GM12878 (cell line): ENCODE measurements at regions not wholly inside any gene's neighbourhood (a gene's known extent, or its start where the extent isn't known, plus 50 kb on each side); places are given as distances from the start of the nearest gene placed in this dataset.

ENCODE experiments used
- ATAC-seq: fragments of 200-7000 bp; cut with Tn5 transposase; 3 replicates; pipeline ENCODE4 v1.9.1; 2020; ENCODE audit warnings: mild to moderate bottlenecking, moderate library complexity
- BruUV-seq: library from RNA; stranded (reverse); fragments of 400-500 nt; replicated peaks from 2 replicates; lab custom pipeline; 2021; lab: Mats Ljungman, UMichigan
- CTCF ChIA-PET: fragments of 300-600 bp; sonication (Branson Sonifier 250); formaldehyde crosslinking; extraction: SDS; loops from one replicate; lab custom pipeline; 2021; ENCODE audit warnings: inconsistent platforms; lab: Yijun Ruan, JAX
- POLR2A ChIA-PET: fragments of 350-600 bp; formaldehyde crosslinking; extraction: SDS; loops from one replicate; lab custom pipeline; 2021; ENCODE audit warnings: inconsistent platforms; lab: Charles Lee
- RAD21 ChIA-PET: fragments of 300-600 bp; sonication (Branson Sonifier 250); formaldehyde crosslinking; loops from one replicate; lab custom pipeline; 2023; ENCODE audit warnings: antibody characterized with exemption; ENCODE audit not compliant: unreplicated experiment; lab: Charles Lee
- SMC1A ChIA-PET: fragments of 300-600 bp; sonication (Branson Sonifier 250); formaldehyde crosslinking; loops from one replicate; lab custom pipeline; 2023; ENCODE audit not compliant: unreplicated experiment, uncharacterized antibody; lab: Charles Lee
- DNase-seq: peaks from one replicate; pipeline ENCODE4 v3.0.0-alpha.2; 2011; ENCODE audit warnings: low read depth, low spot score
- FAIRE-seq: peaks from 3 replicates; lab custom pipeline; 2011; peaks lifted over from hg19 to GRCh38; lab: Jason Lieb, UNC
- H2AFZ ChIP-seq: 2 replicates; pipeline ENCODE4 v1.6.0; 2011; ENCODE audit warnings: low read depth, low read length, control low read depth; ENCODE audit not compliant: control insufficient read depth
- H3K27ac ChIP-seq: 2 replicates; pipeline ENCODE4 v1.5.1; 2011; ENCODE audit warnings: control low read depth; ENCODE audit not compliant: control insufficient read depth, insufficient read depth
- H3K27me3 ChIP-seq, 2 experiments: replicated peaks in 1 of 2; 2 replicates each; pipeline versions ENCODE4 v1.6.0 to v1.6.1; 2011; ENCODE audit warnings: low read length in 1 of 2; ENCODE audit not compliant: control insufficient read depth in 2 of 2, insufficient read depth in 2 of 2
- H3K36me3 ChIP-seq, 2 experiments: 2 replicates each; pipeline ENCODE4 v1.5.1; 2011; ENCODE audit warnings: low read length in 1 of 2; ENCODE audit not compliant: control insufficient read depth in 2 of 2, insufficient read depth in 2 of 2
- H3K4me1 ChIP-seq: 2 replicates; pipeline ENCODE4 v1.6.1; 2011; ENCODE audit warnings: mild to moderate bottlenecking, low read length, moderate library complexity, mixed read lengths; ENCODE audit not compliant: control insufficient read depth, insufficient read depth
- H3K4me2 ChIP-seq: 2 replicates; pipeline ENCODE4 v1.6.0; 2011; ENCODE audit warnings: control low read depth; ENCODE audit not compliant: control insufficient read depth, insufficient read depth
- H3K4me3 ChIP-seq: fragments of 200-600 bp; sonication (generic); 2 replicates; pipeline ENCODE4 v1.5.1; 2016
- H3K79me2 ChIP-seq: 2 replicates; pipeline ENCODE4 v1.6.0; 2011; ENCODE audit warnings: low read length; ENCODE audit not compliant: control insufficient read depth, insufficient read depth
- H3K9ac ChIP-seq: 2 replicates; pipeline ENCODE4 v1.8.0; 2011; ENCODE audit warnings: low read length, control low read depth, mixed read lengths; ENCODE audit not compliant: control insufficient read depth, insufficient read depth
- H3K9me3 ChIP-seq: replicated peaks from 3 replicates; pipeline ENCODE4 v1.5.1; 2011; ENCODE audit warnings: mild to moderate bottlenecking, low read length; ENCODE audit not compliant: control insufficient read depth, insufficient read depth
- H4K20me1 ChIP-seq: 2 replicates; pipeline ENCODE4 v1.6.0; 2011; ENCODE audit not compliant: control insufficient read depth, insufficient read depth
- ATF7 ChIP-seq: fragments of 450-650 bp; IDR thresholded peaks from 2 replicates; pipeline ENCODE4 v1.6.1; 2016; ENCODE audit warnings: low read depth, mild to moderate bottlenecking
- DPF2 ChIP-seq: fragments of 450-650 bp; IDR thresholded peaks from 2 replicates; pipeline ENCODE4 v1.6.1; 2017; ENCODE audit warnings: mild to moderate bottlenecking
- IKZF2 ChIP-seq, 2 experiments: fragments of 450-650 bp; IDR thresholded peaks; 2 replicates each; pipeline ENCODE4 v1.6.1; 2017; ENCODE audit warnings: mild to moderate bottlenecking in 2 of 2, moderate library complexity in 2 of 2
- KDM1A ChIP-seq: fragments of 200-600 bp; sonication (generic); IDR thresholded peaks from 2 replicates; pipeline ENCODE4 v1.6.1; 2016; ENCODE audit warnings: borderline replicate concordance
- LARP7 ChIP-seq: fragments of 450-650 bp; IDR thresholded peaks from 2 replicates; pipeline ENCODE4 v1.6.1; 2017; ENCODE audit warnings: mild to moderate bottlenecking
- MTA2 ChIP-seq: fragments of 450-650 bp; IDR thresholded peaks from 2 replicates; pipeline ENCODE4 v1.6.1; 2016; ENCODE audit warnings: low read depth, mild to moderate bottlenecking, moderate library complexity
- SIX5 ChIP-seq: IDR thresholded peaks from 2 replicates; pipeline ENCODE4 v1.6.1; 2011; ENCODE audit warnings: mild to moderate bottlenecking, low read depth, low read length, moderate library complexity; ENCODE audit not compliant: severe bottlenecking
- SMAD5 ChIP-seq: IDR thresholded peaks from 2 replicates; pipeline ENCODE4 v1.6.1; 2016; ENCODE audit warnings: antibody characterized with exemption, low read depth
- ZZZ3 ChIP-seq: IDR thresholded peaks from 2 replicates; pipeline ENCODE4 v1.6.1; 2011; ENCODE audit warnings: low read depth; ENCODE audit not compliant: control insufficient read depth, insufficient read length
- WGBS: methylation state at CpG from one replicate; pipeline ENCODE4 v1.1.6; 2016; ENCODE audit warnings: low lambda C conversion rate; ENCODE audit not compliant: insufficient replicate concordance, insufficient coverage; ENCODE audit errors: missing lambda C conversion rate; 5-methylcytosine and 5-hydroxymethylcytosine counted together
- in situ Hi-C: fragments of 300-500 bp; cut with MboI; formaldehyde crosslinking; loops from 9 replicates; pipeline ENCODE4 v1.14.3; 2018; ENCODE audit warnings: mixed read lengths
- intact Hi-C: fragments of 100-400 bp; cut with micrococcal nuclease; formaldehyde crosslinking; loops from one replicate; pipeline ENCODE4 v1.14.2; 2022; ENCODE audit not compliant: unreplicated experiment
- TF ChIP-seq, protein P1 (sequence below): IDR thresholded peaks from 2 replicates; pipeline ENCODE4 v1.6.1; 2012; ENCODE audit warnings: low read depth, low read length, improper control_type of control experiment
- TF ChIP-seq, protein P2 (sequence below): fragments of 450-650 bp; formaldehyde crosslinking; IDR thresholded peaks from 2 replicates; pipeline ENCODE4 v1.5.0; 2022; ENCODE audit warnings: mild to moderate bottlenecking, missing genetic modification characterization
- TF ChIP-seq, protein P3 (sequence below): fragments of 450-650 bp; IDR thresholded peaks from 2 replicates; pipeline ENCODE4 v1.6.1; 2017; ENCODE audit warnings: mild to moderate bottlenecking, moderate library complexity
- TF ChIP-seq, protein P4 (sequence below): fragments of 450-650 bp; IDR thresholded peaks from 2 replicates; pipeline ENCODE4 v1.6.1; 2014; ENCODE audit warnings: mild to moderate bottlenecking

DNA sequence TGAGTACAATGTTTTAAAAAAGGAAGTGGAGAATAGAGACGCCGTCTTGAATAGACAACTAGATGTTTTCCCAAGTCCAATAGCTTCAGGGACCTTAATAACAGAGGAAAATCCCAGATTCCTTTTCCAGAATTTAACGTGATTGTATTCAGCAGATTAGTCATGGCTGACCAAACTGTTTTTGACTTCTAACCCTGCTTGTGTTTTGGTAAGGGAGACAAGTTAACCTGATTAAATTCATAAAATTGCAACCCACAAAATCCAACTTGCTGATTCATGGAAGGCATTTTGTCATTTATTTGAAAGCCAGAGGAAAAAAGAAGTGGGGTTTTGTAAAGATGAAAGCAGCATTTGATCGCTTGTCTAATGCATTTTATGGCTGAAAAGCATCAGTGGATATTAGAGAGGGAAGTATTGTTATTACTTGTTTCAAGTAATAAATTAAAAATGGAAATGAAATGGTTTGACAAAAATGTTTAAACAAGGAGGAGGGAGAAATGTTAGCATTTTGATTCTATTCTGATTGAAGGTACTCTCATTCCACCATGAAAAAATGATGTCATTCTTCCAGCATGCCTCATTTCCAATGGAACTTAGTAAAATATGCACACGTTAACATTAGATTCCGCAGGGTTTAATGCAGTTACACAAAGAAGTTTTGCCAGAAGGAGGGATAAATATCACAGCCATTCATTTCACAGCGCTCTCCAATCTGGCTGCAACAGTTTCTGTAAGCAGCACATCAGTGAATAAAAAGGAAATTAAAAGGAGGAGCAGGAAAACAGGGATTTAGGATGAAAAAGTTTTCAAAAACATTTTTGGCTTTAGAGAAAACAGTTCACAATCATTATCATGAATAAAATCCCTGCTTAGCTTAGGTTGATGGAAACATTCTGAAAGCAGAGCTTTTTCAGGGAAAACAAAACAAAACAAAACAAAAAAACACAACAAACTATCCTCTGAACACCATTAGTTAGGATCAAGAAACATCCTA is 314.7 kb downstream of the PRR16 start:
- Histone ChIP-seq H3K4me2 (no peak overlapping the region), H4K20me1 (no peaks in the 10 kb centered on the region), H3K9me3 (no peaks in the 10 kb centered on the region), H3K36me3 (no peaks in the 10 kb centered on the region), H3K79me2 (no peaks in the 10 kb centered on the region), H3K4me3 (no peak overlapping the region), H3K27ac (no peak overlapping the region), H2AFZ (no peak overlapping the region), H3K27me3 (no peaks in the 10 kb centered on the region), H3K4me1 (no peaks in the 10 kb centered on the region), H3K9ac (no peak overlapping the region)
- intact Hi-C loops, result no loop called here
- WGBS, result 7% methylated on average over 7 of the region's 7 CpGs
- ATAC-seq (no peak), FAIRE-seq (no peak), DNase-seq (no peak)
- POLR2A ChIA-PET, result no interaction called here
- RAD21 ChIA-PET, result no interaction called here
- SMC1A ChIA-PET, result no interaction called here
- BruUV-seq, result no TSS peak
- CTCF ChIA-PET, result interaction anchor here (1.1 kb wide), 1 partner anchor 39 kb away, joined by 3 read pairs; no protein-coding TSS in a partner anchor
- in situ Hi-C loops, result no loop called here
- TF ChIP-seq LARP7, result no peak
- TF ChIP-seq SMAD5, result no peak
- TF ChIP-seq SIX5, result no peak
- TF ChIP-seq, protein P1, sequence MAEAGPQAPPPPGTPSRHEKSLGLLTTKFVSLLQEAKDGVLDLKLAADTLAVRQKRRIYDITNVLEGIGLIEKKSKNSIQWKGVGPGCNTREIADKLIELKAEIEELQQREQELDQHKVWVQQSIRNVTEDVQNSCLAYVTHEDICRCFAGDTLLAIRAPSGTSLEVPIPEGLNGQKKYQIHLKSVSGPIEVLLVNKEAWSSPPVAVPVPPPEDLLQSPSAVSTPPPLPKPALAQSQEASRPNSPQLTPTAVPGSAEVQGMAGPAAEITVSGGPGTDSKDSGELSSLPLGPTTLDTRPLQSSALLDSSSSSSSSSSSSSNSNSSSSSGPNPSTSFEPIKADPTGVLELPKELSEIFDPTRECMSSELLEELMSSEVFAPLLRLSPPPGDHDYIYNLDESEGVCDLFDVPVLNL, result no peak
- TF ChIP-seq MTA2, result no peak
- TF ChIP-seq, protein P2, sequence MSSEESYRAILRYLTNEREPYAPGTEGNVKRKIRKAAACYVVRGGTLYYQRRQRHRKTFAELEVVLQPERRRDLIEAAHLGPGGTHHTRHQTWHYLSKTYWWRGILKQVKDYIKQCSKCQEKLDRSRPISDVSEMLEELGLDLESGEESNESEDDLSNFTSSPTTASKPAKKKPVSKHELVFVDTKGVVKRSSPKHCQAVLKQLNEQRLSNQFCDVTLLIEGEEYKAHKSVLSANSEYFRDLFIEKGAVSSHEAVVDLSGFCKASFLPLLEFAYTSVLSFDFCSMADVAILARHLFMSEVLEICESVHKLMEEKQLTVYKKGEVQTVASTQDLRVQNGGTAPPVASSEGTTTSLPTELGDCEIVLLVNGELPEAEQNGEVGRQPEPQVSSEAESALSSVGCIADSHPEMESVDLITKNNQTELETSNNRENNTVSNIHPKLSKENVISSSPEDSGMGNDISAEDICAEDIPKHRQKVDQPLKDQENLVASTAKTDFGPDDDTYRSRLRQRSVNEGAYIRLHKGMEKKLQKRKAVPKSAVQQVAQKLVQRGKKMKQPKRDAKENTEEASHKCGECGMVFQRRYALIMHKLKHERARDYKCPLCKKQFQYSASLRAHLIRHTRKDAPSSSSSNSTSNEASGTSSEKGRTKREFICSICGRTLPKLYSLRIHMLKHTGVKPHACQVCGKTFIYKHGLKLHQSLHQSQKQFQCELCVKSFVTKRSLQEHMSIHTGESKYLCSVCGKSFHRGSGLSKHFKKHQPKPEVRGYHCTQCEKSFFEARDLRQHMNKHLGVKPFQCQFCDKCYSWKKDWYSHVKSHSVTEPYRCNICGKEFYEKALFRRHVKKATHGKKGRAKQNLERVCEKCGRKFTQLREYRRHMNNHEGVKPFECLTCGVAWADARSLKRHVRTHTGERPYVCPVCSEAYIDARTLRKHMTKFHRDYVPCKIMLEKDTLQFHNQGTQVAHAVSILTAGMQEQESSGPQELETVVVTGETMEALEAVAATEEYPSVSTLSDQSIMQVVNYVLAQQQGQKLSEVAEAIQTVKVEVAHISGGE (CRISPR knock-in tag), result no peak
- TF ChIP-seq, protein P3, sequence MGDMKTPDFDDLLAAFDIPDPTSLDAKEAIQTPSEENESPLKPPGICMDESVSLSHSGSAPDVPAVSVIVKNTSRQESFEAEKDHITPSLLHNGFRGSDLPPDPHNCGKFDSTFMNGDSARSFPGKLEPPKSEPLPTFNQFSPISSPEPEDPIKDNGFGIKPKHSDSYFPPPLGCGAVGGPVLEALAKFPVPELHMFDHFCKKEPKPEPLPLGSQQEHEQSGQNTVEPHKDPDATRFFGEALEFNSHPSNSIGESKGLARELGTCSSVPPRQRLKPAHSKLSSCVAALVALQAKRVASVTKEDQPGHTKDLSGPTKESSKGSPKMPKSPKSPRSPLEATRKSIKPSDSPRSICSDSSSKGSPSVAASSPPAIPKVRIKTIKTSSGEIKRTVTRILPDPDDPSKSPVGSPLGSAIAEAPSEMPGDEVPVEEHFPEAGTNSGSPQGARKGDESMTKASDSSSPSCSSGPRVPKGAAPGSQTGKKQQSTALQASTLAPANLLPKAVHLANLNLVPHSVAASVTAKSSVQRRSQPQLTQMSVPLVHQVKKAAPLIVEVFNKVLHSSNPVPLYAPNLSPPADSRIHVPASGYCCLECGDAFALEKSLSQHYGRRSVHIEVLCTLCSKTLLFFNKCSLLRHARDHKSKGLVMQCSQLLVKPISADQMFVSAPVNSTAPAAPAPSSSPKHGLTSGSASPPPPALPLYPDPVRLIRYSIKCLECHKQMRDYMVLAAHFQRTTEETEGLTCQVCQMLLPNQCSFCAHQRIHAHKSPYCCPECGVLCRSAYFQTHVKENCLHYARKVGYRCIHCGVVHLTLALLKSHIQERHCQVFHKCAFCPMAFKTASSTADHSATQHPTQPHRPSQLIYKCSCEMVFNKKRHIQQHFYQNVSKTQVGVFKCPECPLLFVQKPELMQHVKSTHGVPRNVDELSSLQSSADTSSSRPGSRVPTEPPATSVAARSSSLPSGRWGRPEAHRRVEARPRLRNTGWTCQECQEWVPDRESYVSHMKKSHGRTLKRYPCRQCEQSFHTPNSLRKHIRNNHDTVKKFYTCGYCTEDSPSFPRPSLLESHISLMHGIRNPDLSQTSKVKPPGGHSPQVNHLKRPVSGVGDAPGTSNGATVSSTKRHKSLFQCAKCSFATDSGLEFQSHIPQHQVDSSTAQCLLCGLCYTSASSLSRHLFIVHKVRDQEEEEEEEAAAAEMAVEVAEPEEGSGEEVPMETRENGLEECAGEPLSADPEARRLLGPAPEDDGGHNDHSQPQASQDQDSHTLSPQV, result no peak
- TF ChIP-seq ATF7, result no peak
- no peak for TF ChIP-seq KDM1A
- TF ChIP-seq DPF2, result no peak
- TF ChIP-seq ZZZ3, result no peak
- TF ChIP-seq IKZF2 (IDR thresholded peaks at IDR 0.05), result no peak
- TF ChIP-seq, protein P4, sequence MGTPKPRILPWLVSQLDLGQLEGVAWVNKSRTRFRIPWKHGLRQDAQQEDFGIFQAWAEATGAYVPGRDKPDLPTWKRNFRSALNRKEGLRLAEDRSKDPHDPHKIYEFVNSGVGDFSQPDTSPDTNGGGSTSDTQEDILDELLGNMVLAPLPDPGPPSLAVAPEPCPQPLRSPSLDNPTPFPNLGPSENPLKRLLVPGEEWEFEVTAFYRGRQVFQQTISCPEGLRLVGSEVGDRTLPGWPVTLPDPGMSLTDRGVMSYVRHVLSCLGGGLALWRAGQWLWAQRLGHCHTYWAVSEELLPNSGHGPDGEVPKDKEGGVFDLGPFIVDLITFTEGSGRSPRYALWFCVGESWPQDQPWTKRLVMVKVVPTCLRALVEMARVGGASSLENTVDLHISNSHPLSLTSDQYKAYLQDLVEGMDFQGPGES, result no peak
